ENCODE measurements at regions not wholly inside any gene's neighbourhood (a gene's known extent, or its start where the extent isn't known, plus 50 kb on each side); places are given as distances from the start of the nearest gene placed in this dataset.

GRCh38 chr12:93126069-93126474 lies 197.0 kb upstream of the EEA1 start:
- TF ChIP-seq CTCF (IDR thresholded peaks at IDR 0.05) = no peak
- TF ChIP-seq POLR2AphosphoS5 (IDR thresholded peaks at IDR 0.05) = no peak
- no peak for TF ChIP-seq EP300 (IDR thresholded peaks at IDR 0.05)
- no peak for TF ChIP-seq POLR2A (IDR thresholded peaks at IDR 0.05; ENCODE audit: low read depth)

Measured in esophagus muscularis mucosa (tissue), 4 donors.